CD4-positive, alpha-beta T cell treated with Interleukin-17A for 4 hours (primary cell): ENCODE measurements at regions not wholly inside any gene's neighbourhood (a gene's known extent, or its start where the extent isn't known, plus 50 kb on each side); places are given as distances from the start of the nearest gene placed in this dataset.
"Not testable (repeated sequence)": the region's sequence is repeated elsewhere in the genome, so short reads cannot be mapped to it uniquely, and the experiment has no call there.

Experiments
- DNase-seq: peaks from one replicate; pipeline ENCODE4 v3.0.0-alpha.2; 2020; ENCODE audit warnings: mixed read lengths

DNA sequence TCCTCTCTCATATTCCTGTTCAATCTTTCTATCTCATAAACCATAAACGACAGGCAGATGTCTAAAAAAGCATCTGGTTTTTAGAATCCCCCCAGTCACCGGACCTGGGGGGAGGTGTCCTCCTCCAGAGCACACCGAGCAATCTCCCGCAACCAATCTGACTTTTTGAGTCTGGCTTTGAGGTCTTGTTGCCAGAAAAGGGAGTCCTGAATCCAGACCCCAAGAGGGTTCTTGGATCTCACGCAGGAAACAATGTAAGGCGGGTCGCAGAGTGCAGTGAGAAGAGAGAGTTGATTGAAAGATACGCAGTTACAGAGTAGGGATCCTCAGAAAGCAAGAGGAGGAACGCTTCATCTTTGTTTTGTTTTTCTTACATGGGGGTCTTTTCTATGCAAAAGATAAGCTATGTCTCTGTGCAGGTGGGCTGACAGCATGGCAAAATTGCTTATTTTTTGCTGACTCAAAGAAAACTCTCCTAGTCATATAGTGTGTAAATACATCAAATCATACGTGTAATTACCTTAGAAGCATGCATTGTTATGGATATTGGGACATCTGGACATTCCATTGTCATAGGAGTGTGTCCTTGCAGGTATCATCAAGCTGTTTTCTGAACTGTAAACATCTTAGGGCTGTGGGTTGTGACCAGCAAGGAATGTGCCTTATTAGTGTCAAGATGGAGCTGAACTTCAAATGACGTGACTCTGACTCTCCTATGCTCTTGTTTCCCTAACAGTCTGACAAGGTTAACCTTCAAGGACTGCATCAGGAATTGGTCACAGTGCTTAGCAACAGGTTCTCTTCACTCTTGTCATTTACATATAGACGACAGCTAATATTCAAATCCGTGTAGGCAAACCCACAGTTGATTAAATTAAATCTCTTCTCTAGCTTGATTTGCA lies 159.3 kb upstream of the DAPK1 start:
- DNase-seq: no peak

DNA sequence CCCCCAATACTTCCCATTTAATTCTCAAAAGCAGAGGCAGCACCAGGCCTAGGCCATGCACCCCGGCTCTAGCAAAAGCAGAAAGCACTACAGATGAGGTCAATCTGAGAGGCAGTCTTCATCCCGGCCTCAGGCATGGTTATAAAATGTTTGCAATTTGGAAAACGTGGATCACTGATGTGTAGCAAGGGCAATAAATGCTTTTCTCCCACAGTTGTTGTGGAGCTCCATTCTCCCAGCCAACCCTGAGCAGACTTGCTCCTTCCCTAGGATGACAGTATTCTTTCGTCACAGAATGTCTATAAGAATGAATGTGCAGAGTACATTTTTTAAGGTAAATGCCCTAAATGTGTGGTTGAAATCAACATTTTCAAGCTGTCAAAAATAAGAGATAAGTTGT lies 157.3 kb upstream of the DAPK1 start:
- DNase-seq: no peak

GRCh38 chr9:87342743-87343142 lies 154.9 kb upstream of the DAPK1 start:
- no peak for DNase-seq

- no peak for DNase-seq
Observed at GRCh38 chr9:87343816-87344430, 153.7 kb upstream of the DAPK1 start.

DNA sequence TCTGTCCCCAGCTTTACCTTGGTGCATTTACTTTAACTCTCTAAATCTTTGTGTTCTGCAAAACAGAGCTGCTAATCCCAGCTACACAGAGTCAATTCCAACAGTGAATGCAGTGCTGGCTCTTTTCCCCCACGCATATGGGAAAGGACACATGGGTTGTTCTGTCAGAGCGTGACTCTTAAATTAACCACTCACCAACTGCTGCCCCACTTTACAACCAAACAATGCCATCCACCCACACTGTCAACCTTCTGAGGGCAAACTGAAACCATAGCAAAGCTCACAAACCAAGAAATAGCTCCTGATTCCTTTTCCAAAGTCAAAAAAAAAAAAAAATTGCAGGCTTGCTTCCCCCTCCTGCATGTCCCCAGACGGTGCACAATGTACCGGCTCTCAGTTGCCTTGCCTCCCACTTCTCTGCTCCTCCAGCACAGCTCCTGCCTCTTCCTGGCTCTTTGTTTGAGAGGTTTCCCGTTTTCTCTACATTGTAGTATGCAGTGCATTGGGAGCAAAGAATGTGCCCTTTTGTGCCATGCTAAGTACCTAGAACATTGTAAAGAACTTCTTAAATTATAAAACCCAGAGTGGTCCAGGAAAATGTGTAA lies 151.5 kb upstream of the DAPK1 start:
- DNase-seq: no peak

DNA sequence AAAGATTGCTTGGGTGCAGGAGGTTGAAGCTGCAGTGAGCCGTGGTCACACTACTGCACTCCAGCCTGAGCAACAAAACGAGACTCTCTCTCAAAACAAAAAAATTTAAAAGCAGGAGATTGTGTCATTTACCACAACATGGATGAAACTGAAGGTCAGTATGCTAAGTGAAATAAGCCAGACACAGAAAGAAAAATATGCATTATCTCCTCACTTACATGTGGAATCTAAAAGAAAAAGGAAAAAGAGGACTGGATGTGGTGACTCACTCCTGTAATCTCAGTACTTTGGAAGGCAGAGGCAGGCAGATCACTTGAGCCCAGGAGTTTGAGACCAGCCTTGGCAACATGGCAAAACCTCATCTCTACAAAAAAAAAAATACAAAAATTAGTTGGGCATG lies 146.8 kb upstream of the DAPK1 start:
- DNase-seq: no peak

DNA sequence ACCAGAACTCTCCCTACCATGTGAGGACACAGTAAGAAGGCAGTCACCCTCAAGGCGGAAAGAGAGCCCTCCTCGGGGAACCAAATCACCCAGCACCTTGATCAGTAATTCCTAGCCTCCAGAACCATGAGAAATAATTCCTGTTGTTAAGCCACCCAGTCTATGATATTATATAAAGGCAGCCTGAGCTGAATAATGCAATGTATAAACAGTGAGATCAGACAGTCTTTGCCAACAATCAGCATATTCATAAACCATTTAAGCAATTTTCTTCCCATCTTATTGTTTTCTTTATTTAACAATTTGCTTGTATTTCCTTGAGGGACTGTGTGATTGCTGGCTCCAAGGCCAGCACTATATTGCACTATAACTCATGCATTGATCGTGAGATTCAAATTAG lies 144.4 kb upstream of the DAPK1 start:
- DNase-seq: no peak

GRCh38 chr9:87354147-87354546 lies 143.5 kb upstream of the DAPK1 start:
- DNase-seq: no peak

- DNase-seq: no peak
Observed at GRCh38 chr9:87357600-87357999, 140.1 kb upstream of the DAPK1 start.

GRCh38 chr9:87359264-87359663 lies 138.4 kb upstream of the DAPK1 start:
- DNase-seq: no peak

DNA sequence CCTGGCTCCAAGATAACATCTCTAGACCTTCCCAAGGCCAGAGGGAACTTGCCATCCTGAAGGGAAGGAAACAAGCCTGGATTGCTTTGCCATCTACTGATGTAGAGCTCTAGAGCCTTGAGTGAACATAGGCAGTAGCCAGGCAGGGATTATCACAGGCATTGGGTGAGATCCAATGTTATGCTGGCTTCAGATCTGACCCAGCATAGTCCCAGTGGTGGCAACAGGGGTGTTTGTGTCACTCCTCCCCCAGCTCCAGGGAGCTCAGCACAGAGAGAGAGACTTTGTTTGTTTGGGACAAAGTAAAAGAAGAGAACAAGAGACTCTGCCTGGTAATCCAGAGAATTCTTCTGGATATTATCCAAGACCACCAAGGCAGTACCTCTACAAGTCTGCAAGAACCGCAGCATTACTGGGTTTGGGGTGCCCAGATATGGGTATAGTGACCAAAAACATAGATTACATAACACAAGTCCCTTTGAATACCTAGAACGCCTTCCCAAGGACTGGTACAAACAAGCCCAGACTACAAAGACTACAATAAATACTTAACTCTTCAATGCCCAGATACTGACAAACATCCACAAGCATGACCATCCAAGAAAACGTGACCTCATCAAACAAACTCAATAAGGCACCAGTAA lies 137.6 kb upstream of the DAPK1 start:
- no peak for DNase-seq

- no peak for DNase-seq
Observed at GRCh38 chr9:87370049-87370685, 127.5 kb upstream of the DAPK1 start.

DNA sequence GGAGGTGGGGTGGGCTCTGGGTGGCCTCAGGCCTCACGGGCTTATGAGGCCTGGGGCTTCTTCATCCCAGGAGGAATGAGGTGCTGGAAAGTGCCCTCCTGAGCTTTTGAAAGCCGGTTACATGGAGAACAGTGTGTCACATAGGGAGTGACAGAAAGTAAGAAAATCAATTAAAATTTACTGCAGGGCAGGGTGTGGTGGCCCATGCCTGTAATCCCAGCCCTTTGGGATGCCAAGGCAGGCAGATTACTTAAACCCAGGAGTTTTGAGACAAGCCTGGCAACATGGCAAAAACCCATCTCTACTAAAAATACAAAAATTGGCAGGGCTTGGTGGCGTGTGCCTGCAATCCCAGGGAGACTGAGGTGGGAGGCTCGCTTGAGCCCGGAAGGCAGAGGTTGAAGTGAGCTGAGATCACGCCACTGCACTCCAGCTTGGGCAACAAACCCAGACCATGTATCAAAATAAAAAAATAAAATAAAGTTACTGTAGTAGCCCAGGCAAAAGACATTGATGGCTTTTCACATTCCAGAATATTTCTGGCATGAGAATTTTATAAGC lies 125.8 kb upstream of the DAPK1 start:
- no peak for DNase-seq

GRCh38 chr9:87372356-87372851 lies 125.3 kb upstream of the DAPK1 start:
- DNase-seq: no peak

- not testable (repeated sequence) for DNase-seq
Observed at GRCh38 chr9:87374023-87374919, 123.4 kb upstream of the DAPK1 start.

- DNase-seq: no peak
Observed at GRCh38 chr9:87375397-87376073, 122.1 kb upstream of the DAPK1 start.

GRCh38 chr9:87378676-87379075 lies 119.0 kb upstream of the DAPK1 start:
- DNase-seq: no peak

DNA sequence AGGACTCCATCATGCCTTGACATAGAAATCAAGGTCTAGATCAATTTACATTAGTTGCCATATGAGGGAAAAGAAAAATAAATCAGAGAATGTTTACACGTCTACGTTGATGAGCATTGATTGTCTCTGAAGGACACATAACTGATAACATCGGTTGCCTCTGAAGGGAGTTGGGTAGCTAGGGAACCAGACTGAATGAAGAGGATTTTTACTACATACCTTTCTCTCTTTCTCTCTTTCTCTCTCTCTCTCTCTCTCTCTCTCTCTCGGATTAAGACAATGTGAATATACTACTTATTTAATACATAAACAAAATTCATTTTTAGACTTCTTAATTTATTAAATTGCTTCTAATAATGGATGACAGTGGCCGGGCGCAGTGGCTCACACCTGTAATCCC lies 118.4 kb upstream of the DAPK1 start:
- DNase-seq: no peak

DNA sequence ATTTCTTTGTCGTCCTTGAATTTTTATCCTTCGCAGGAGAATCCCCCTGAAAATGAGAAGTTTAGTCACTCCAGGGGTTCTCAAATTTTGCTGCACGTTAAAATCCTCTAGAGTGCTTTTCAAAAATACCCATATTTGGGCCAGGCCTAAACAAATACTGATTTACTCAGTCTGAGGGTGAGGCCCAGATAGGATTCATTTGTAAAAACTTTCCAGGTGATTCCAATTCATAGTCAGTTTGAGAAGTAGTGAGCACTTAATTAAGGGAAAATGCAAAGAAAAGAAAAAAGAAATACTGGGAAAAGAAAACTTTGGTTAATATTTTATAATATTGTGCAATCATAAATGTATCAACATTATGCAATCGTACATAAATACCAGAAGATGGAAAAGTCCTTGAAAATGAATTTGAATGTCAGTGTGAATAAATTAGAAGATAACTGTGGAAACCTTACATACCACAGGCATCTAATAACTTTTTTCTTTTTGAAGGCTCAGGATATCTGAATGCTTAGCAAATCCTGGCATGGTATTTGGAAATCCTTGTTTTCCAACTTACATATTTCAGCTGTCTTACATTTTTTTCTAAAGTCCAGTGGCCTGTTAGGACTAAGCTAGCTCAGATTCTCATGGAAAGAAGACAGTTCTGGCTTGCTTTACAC lies 116.5 kb upstream of the DAPK1 start:
- no peak for DNase-seq

GRCh38 chr9:87381746-87382145 lies 115.9 kb upstream of the DAPK1 start:
- DNase-seq: no peak
